CD4-positive, alpha-beta memory T cell (primary cell): ENCODE measurements at regions not wholly inside any gene's neighbourhood (a gene's known extent, or its start where the extent isn't known, plus 50 kb on each side); places are given as distances from the start of the nearest gene placed in this dataset.

Experiments used
- CTCF ChIA-PET: fragments of 350-600 bp; sonication (Branson Sonifier 250); formaldehyde crosslinking; loops from one replicate; lab custom pipeline; 2021; ENCODE audit warnings: inconsistent platforms; ENCODE audit not compliant: partially characterized antibody; lab: Charles Lee
- POLR2A ChIA-PET: fragments of 350-600 bp; sonication (Branson Sonifier 250); formaldehyde crosslinking; loops from one replicate; lab custom pipeline; 2021; ENCODE audit not compliant: partially characterized antibody; lab: Charles Lee
- DNase-seq, 5 donors: peaks; one replicate each; pipeline versions ENCODE4 v3.0.0 to v3.0.0-alpha.2; 2020 to 2022; ENCODE audit warnings: mixed read lengths in 1 of 5
- H3K27ac ChIP-seq: one replicate; pipeline ENCODE4 v1.7.0; 2013; ENCODE audit warnings: low read depth, low read length
- H3K27me3 ChIP-seq: 2 replicates; pipeline ENCODE4 v1.7.0; 2013; ENCODE audit warnings: mild to moderate bottlenecking, low read length, moderate library complexity; ENCODE audit not compliant: insufficient read depth
- H3K36me3 ChIP-seq: 2 replicates; pipeline ENCODE4 v1.7.0; 2013; ENCODE audit warnings: mild to moderate bottlenecking, low read length, moderate library complexity; ENCODE audit not compliant: insufficient read depth
- H3K4me1 ChIP-seq: 2 replicates; pipeline ENCODE4 v1.7.0; 2013; ENCODE audit warnings: mild to moderate bottlenecking, low read length, moderate library complexity; ENCODE audit not compliant: insufficient read depth
- H3K4me3 ChIP-seq, 2 donors: one replicate each; pipeline ENCODE4 v1.7.0; 2013; ENCODE audit warnings: low read length in 2 of 2, mild to moderate bottlenecking in 1 of 2
- H3K9me3 ChIP-seq, 2 donors: one replicate each; pipeline ENCODE4 v1.7.0; 2013; ENCODE audit warnings: low read length in 2 of 2, control low read depth in 1 of 2; ENCODE audit not compliant: control insufficient read depth in 1 of 2
- H3K27ac Mint-ChIP-seq, 7 donors: one replicate each; pipeline ENCODE4 v1.8.0; 2020 to 2021; ENCODE audit warnings: mixed read lengths in 7 of 7, mild to moderate bottlenecking in 6 of 7, inconsistent platforms in 3 of 7, moderate library complexity in 3 of 7
- H3K27me3 Mint-ChIP-seq, 2 donors: one replicate each; pipeline ENCODE4 v1.8.0; 2020 to 2021; ENCODE audit warnings: mixed read lengths in 2 of 2
- H3K36me3 Mint-ChIP-seq, 2 donors: one replicate each; pipeline ENCODE4 v1.8.0; 2020 to 2021; ENCODE audit warnings: mixed read lengths in 2 of 2, inconsistent platforms in 1 of 2, mild to moderate bottlenecking in 1 of 2
- H3K4me1 Mint-ChIP-seq, 4 donors: one replicate each; pipeline ENCODE4 v1.8.0; 2020 to 2021; ENCODE audit warnings: mixed read lengths in 4 of 4, mild to moderate bottlenecking in 1 of 4
- H3K4me3 Mint-ChIP-seq, 8 donors: one replicate each; pipeline ENCODE4 v1.8.0; 2020 to 2021; ENCODE audit warnings: mixed read lengths in 8 of 8, mild to moderate bottlenecking in 7 of 8, moderate library complexity in 6 of 8, inconsistent platforms in 3 of 8
- H3K9me3 Mint-ChIP-seq, 8 donors: one replicate each; pipeline ENCODE4 v1.8.0; 2020 to 2021; ENCODE audit warnings: mixed read lengths in 8 of 8, mild to moderate bottlenecking in 5 of 8, inconsistent platforms in 3 of 8, moderate library complexity in 1 of 8
- intact Hi-C: fragments of 100-400 bp; cut with micrococcal nuclease; formaldehyde crosslinking; loops from one replicate; pipeline ENCODE4 v1.15.1; 2023

- no peaks in the 10 kb centered on the region for H3K4me1 Mint-ChIP-seq
- no peaks in the 10 kb centered on the region for H3K36me3 Mint-ChIP-seq
- CTCF ChIA-PET = interaction anchor here (1.0 kb wide), 1 partner anchor 33 kb away, joined by 3 read pairs; no protein-coding TSS in a partner anchor
- intact Hi-C loops = no loop called here
- Histone ChIP-seq H3K9me3 (no peaks in the 10 kb centered on the region), H3K27me3 (no peaks in the 10 kb centered on the region), H3K36me3 (no peaks in the 10 kb centered on the region), H3K4me3 (no peak overlapping the region), H3K27ac (no peak overlapping the region), H3K4me1 (no peaks in the 10 kb centered on the region)
- peaks cover 0 to 5% (median 0%) of the 10 kb centered on the region in 8 donors for H3K9me3 Mint-ChIP-seq
- no peak overlapping the region for H3K4me3 Mint-ChIP-seq
- DNase-seq = no peak
- peaks cover 0 to 2% of the 10 kb centered on the region in 2 donors for H3K27me3 Mint-ChIP-seq
- POLR2A ChIA-PET = no interaction called here
- no peak overlapping the region for H3K27ac Mint-ChIP-seq
Observed at GRCh38 chr10:89829262-89829886, 128.0 kb downstream of the KIF20B start.

- Mint-ChIP-seq H3K27me3 (peaks cover 0 to 2% of the 10 kb centered on the region in 2 donors), H3K9me3 (peaks cover 0 to 5% (median 0%) of the 10 kb centered on the region in 8 donors), H3K27ac (no peak overlapping the region), H3K4me3 (no peak overlapping the region), H3K4me1 (no peaks in the 10 kb centered on the region), H3K36me3 (no peaks in the 10 kb centered on the region)
- POLR2A ChIA-PET = no interaction called here
- H3K4me3 ChIP-seq = no peak overlapping the region
- CTCF ChIA-PET = no interaction called here
- no peak overlapping the region for H3K27ac ChIP-seq
- H3K9me3 ChIP-seq = no peaks in the 10 kb centered on the region
- H3K27me3 ChIP-seq = no peaks in the 10 kb centered on the region
- no peak for DNase-seq
- no peaks in the 10 kb centered on the region for H3K4me1 ChIP-seq
- H3K36me3 ChIP-seq = no peaks in the 10 kb centered on the region
- intact Hi-C loops = no loop called here
Observed at GRCh38 chr10:89829887-89830269, 128.5 kb downstream of the KIF20B start.

GRCh38 chr10:89830624-89831023 lies 129.2 kb downstream of the KIF20B start:
- Histone ChIP-seq H3K4me1 (no peaks in the 10 kb centered on the region), H3K36me3 (no peaks in the 10 kb centered on the region), H3K27ac (no peak overlapping the region), H3K9me3 (no peaks in the 10 kb centered on the region), H3K4me3 (no peak overlapping the region), H3K27me3 (no peaks in the 10 kb centered on the region)
- no peak overlapping the region for H3K4me3 Mint-ChIP-seq
- peaks cover 0 to 2% of the 10 kb centered on the region in 2 donors for H3K27me3 Mint-ChIP-seq
- ChIA-PET CTCF (no interaction called here), POLR2A (no interaction called here)
- H3K36me3 Mint-ChIP-seq = no peaks in the 10 kb centered on the region
- H3K4me1 Mint-ChIP-seq = no peaks in the 10 kb centered on the region
- no peak overlapping the region for H3K27ac Mint-ChIP-seq
- DNase-seq = no peak
- H3K9me3 Mint-ChIP-seq = peaks cover 0 to 5% (median 0%) of the 10 kb centered on the region in 8 donors
- intact Hi-C loops = no loop called here

GRCh38 chr10:89836840-89837164 lies 135.4 kb downstream of the KIF20B start:
- Histone ChIP-seq H3K4me3 (peak overlapping the region in 1 of 2 donors; percentile 63), H3K9me3 (no peaks in the 10 kb centered on the region), H3K4me1 (peaks cover 7% of the 10 kb centered on the region), H3K36me3 (no peaks in the 10 kb centered on the region), H3K27ac (peak overlapping the region; percentile 30), H3K27me3 (no peaks in the 10 kb centered on the region)
- no peaks in the 10 kb centered on the region for H3K36me3 Mint-ChIP-seq
- POLR2A ChIA-PET = no interaction called here
- peaks cover 5 to 25% (median 13%) of the 10 kb centered on the region in 4 donors for H3K4me1 Mint-ChIP-seq
- DNase-seq = no peak
- H3K4me3 Mint-ChIP-seq = peak overlapping the region; percentile 87 to 94 (median 90)
- H3K27ac Mint-ChIP-seq = peak overlapping the region; percentile 18 to 96 (median 90)
- CTCF ChIA-PET = no interaction called here
- peaks cover 0 to 5% (median 0%) of the 10 kb centered on the region in 8 donors for H3K9me3 Mint-ChIP-seq
- H3K27me3 Mint-ChIP-seq = peaks cover 0 to 3% of the 10 kb centered on the region in 2 donors
- intact Hi-C loops = loop anchor here (1.0 to 5.0 kb wide), 2 partner anchors 24 to 1035 kb away; partner anchors contain the start of gene RPP30

GRCh38 chr10:89837165-89838043 lies 136.0 kb downstream of the KIF20B start:
- CTCF ChIA-PET = no interaction called here

GRCh38 chr10:89838044-89838615 lies 136.7 kb downstream of the KIF20B start:
- Histone ChIP-seq H3K9me3 (no peaks in the 10 kb centered on the region), H3K4me1 (peaks cover 7% of the 10 kb centered on the region), H3K36me3 (no peaks in the 10 kb centered on the region), H3K4me3 (peak overlapping the region; percentile 36 to 63), H3K27ac (no peak overlapping the region), H3K27me3 (no peaks in the 10 kb centered on the region)
- no peak for DNase-seq
- ChIA-PET CTCF (no interaction called here), POLR2A (interaction anchor here (0.9 kb wide), 1 partner anchor 194 kb away, joined by 8 read pairs; no protein-coding TSS in a partner anchor)
- intact Hi-C loops = loop anchor here (5.0 kb wide), 1 partner anchor 1034 kb away; the partner anchor contains the start of gene RPP30
- Mint-ChIP-seq H3K4me1 (peaks cover 5 to 25% (median 13%) of the 10 kb centered on the region in 4 donors), H3K4me3 (peak overlapping the region; percentile 87 to 94 (median 90)), H3K27ac (peak overlapping the region in 5 of 7 donors; percentile 37 to 86 (median 76)), H3K36me3 (no peaks in the 10 kb centered on the region), H3K27me3 (peaks cover 1 to 3% of the 10 kb centered on the region in 2 donors), H3K9me3 (peaks cover 0 to 5% (median 0%) of the 10 kb centered on the region in 8 donors)

More at GRCh38 chr10:89837165-89838043, 136.0 kb downstream of the KIF20B start:
- DNase-seq = peak; percentile 28 to 50 (median 36)
- peaks cover 7% of the 10 kb centered on the region for H3K4me1 ChIP-seq
- Mint-ChIP-seq H3K27ac (peak overlapping the region in 5 of 7 donors; percentile 90 to 96 (median 91)), H3K36me3 (no peaks in the 10 kb centered on the region), H3K9me3 (peaks cover 0 to 5% (median 0%) of the 10 kb centered on the region in 8 donors), H3K27me3 (peaks cover under 1 to 3% of the 10 kb centered on the region in 2 donors), H3K4me1 (peaks cover 5 to 25% (median 13%) of the 10 kb centered on the region in 4 donors), H3K4me3 (peak overlapping the region; percentile 87 to 94 (median 90))
- peak overlapping the region; percentile 26 to 63 for H3K4me3 ChIP-seq
- H3K36me3 ChIP-seq = no peaks in the 10 kb centered on the region
- POLR2A ChIA-PET = interaction anchor here (0.6 to 0.9 kb wide), 2 partner anchors 19 to 193 kb away, joined by 5 to 8 read pairs; no protein-coding TSS in a partner anchor
- H3K9me3 ChIP-seq = no peaks in the 10 kb centered on the region
- intact Hi-C loops = loop anchor here (1.0 to 5.0 kb wide), 2 partner anchors 24 to 1035 kb away; partner anchors contain the start of gene RPP30
- peak overlapping the region; percentile 30 for H3K27ac ChIP-seq
- H3K27me3 ChIP-seq = no peaks in the 10 kb centered on the region
